ENCODE measurements at regions not wholly inside any gene's neighbourhood (a gene's known extent, or its start where the extent isn't known, plus 50 kb on each side); places are given as distances from the start of the nearest gene placed in this dataset.

- peak overlapping the region in 3 of 4 donors; percentile 15 to 34 (median 21) for H3K4me3 ChIP-seq
These were observed 685.6 kb upstream of the SALL3 start for GRCh38 chr18:78293940-78294541.

GRCh38 chr18:78295262-78295661 lies 684.4 kb upstream of the SALL3 start:
- no peak for DNase-seq
- H3K4me1 ChIP-seq, result peaks cover 0 to 14% (median 12%) of the 10 kb centered on the region in 4 donors
- no peaks in the 10 kb centered on the region for H3K9me3 ChIP-seq
- no peak overlapping the region for H3K4me3 ChIP-seq
- WGBS, 2 donors, result 75 to 84% methylated on average over 8 of the region's 8 CpGs
- peaks cover 0 to 4% (median 0%) of the 10 kb centered on the region in 3 donors for H3K27me3 ChIP-seq
- TF ChIP-seq CTCF (IDR thresholded peaks at IDR 0.05) (no peak), POLR2A (IDR thresholded peaks at IDR 0.05) (no peak), EP300 (IDR thresholded peaks at IDR 0.05) (no peak)
- no peaks in the 10 kb centered on the region for H3K36me3 ChIP-seq
- intact Hi-C loops (cut with DNase I), result no loop called here
- no peak overlapping the region for H3K27ac ChIP-seq

More at GRCh38 chr18:78293940-78294541, 685.6 kb upstream of the SALL3 start:
- no peaks in the 10 kb centered on the region for H3K9me3 ChIP-seq
- 41 to 48% methylated on average over 15 of the region's 15 CpGs for WGBS, 2 donors
- H3K27me3 ChIP-seq, result peaks cover 0 to 4% (median 0%) of the 10 kb centered on the region in 3 donors
- no peaks in the 10 kb centered on the region for H3K36me3 ChIP-seq
- DNase-seq, result no peak
- intact Hi-C loops (cut with DNase I), result no loop called here
- no peak overlapping the region for H3K27ac ChIP-seq
- H3K4me1 ChIP-seq, result peaks cover 0 to 14% (median 12%) of the 10 kb centered on the region in 4 donors
- TF ChIP-seq CTCF (IDR thresholded peaks at IDR 0.05), result no peak
- no peak for TF ChIP-seq POLR2AphosphoS5 (IDR thresholded peaks at IDR 0.05)
- no peak for TF ChIP-seq POLR2A (IDR thresholded peaks at IDR 0.05)

- WGBS, 2 donors, result 80% methylated on average over 13 of the region's 13 CpGs
- Histone ChIP-seq H3K4me1 (peaks cover 0 to 14% (median 12%) of the 10 kb centered on the region in 4 donors), H3K36me3 (no peaks in the 10 kb centered on the region), H3K4me3 (no peak overlapping the region), H3K9me3 (no peaks in the 10 kb centered on the region), H3K27me3 (peaks cover 0 to 4% (median 0%) of the 10 kb centered on the region in 3 donors), H3K27ac (no peak overlapping the region)
- DNase-seq, result no peak
- TF ChIP-seq CTCF (IDR thresholded peaks at IDR 0.05), result no peak
- no peak for TF ChIP-seq POLR2A (IDR thresholded peaks at IDR 0.05)
- TF ChIP-seq POLR2AphosphoS5 (IDR thresholded peaks at IDR 0.05), result no peak
- TF ChIP-seq EP300 (IDR thresholded peaks at IDR 0.05), result no peak
- intact Hi-C loops (cut with DNase I), result no loop called here
These were observed 683.5 kb upstream of the SALL3 start for GRCh38 chr18:78296166-78296565.

GRCh38 chr18:78297048-78297447 lies 682.6 kb upstream of the SALL3 start:
- H3K9me3 ChIP-seq, result no peaks in the 10 kb centered on the region
- H3K27me3 ChIP-seq, result peaks cover 0 to 4% (median 0%) of the 10 kb centered on the region in 3 donors
- H3K36me3 ChIP-seq, result no peaks in the 10 kb centered on the region
- no peak overlapping the region for H3K27ac ChIP-seq
- TF ChIP-seq EP300 (IDR thresholded peaks at IDR 0.05) (no peak), POLR2AphosphoS5 (IDR thresholded peaks at IDR 0.05) (no peak), POLR2A (IDR thresholded peaks at IDR 0.05) (no peak), CTCF (IDR thresholded peaks at IDR 0.05) (no peak)
- no peak overlapping the region for H3K4me3 ChIP-seq
- intact Hi-C loops (cut with DNase I), result no loop called here
- H3K4me1 ChIP-seq, result peaks cover 0 to 14% (median 12%) of the 10 kb centered on the region in 4 donors
- 79 to 88% methylated on average over 10 of the region's 10 CpGs for WGBS, 2 donors
- DNase-seq, result no peak

Data from sigmoid colon (tissue), 6 donors.